ENCODE measurements at regions not wholly inside any gene's neighbourhood (a gene's known extent, or its start where the extent isn't known, plus 50 kb on each side); places are given as distances from the start of the nearest gene placed in this dataset.
"Not testable (repeated sequence)": the region's sequence is repeated elsewhere in the genome, so short reads cannot be mapped to it uniquely, and the experiment has no call there.

- Mint-ChIP-seq H3K36me3 (no peaks in the 10 kb centered on the region), H3K9me3 (peaks cover 6 to 10% (median 9%) of the 10 kb centered on the region in 7 donors), H3K4me1 (no peaks in the 10 kb centered on the region), H3K27ac (no peak overlapping the region), H3K27me3 (ENCODE audit: low read depth in 3 of 3) (no peaks in the 10 kb centered on the region), H3K4me3 (no peak overlapping the region)
- no peaks in the 10 kb centered on the region for H3K36me3 ChIP-seq (replicated peaks in 1 of 2; ENCODE audit: control insufficient read depth in 1 of 2, insufficient read depth in 2 of 2, low read length in 2 of 2)
- H3K27ac ChIP-seq (ENCODE audit: low read depth in 1 of 2, low read length in 2 of 2), result no peak overlapping the region
- no peaks in the 10 kb centered on the region for H3K27me3 ChIP-seq (ENCODE audit: control insufficient read depth in 2 of 2, insufficient read depth in 2 of 2, low read length in 2 of 2)
- no peak overlapping the region for H3K4me2 ChIP-seq (replicated peaks; ENCODE audit: extremely low read depth, low read length, poor library complexity, severe bottlenecking)
- peaks cover 5 to 9% of the 10 kb centered on the region in 2 donors for H3K9me3 ChIP-seq (replicated peaks in 1 of 2; ENCODE audit: control insufficient read depth in 1 of 2, insufficient read depth in 1 of 2, low read length in 2 of 2)
- H3K79me2 ChIP-seq (ENCODE audit: insufficient read depth, low read length), result no peaks in the 10 kb centered on the region
- H4K20me1 ChIP-seq (ENCODE audit: insufficient read depth, low read length), result no peaks in the 10 kb centered on the region
- no peak overlapping the region for H2AFZ ChIP-seq (ENCODE audit: insufficient read depth, low read depth, low read length, poor library complexity, severe bottlenecking)
- H3K4me3 ChIP-seq (replicated peaks in 1 of 3; ENCODE audit: low read depth in 2 of 3, low read length in 3 of 3), result no peak overlapping the region
- TF ChIP-seq CTCF (IDR thresholded peaks at IDR 0.05), result no peak
- WGBS (ENCODE audit: insufficient coverage), result 82% methylated on average over 2 of the region's 2 CpGs
- peaks cover 10 to 19% of the 10 kb centered on the region in 2 donors for H3K4me1 ChIP-seq (ENCODE audit: control insufficient read depth in 1 of 2, insufficient read depth in 2 of 2, low read length in 2 of 2)
- intact Hi-C loops (cut with micrococcal nuclease), result no loop called here
- no peak for DNase-seq
- no peak overlapping the region for H3K9ac ChIP-seq (ENCODE audit: insufficient read depth, low read length, poor library complexity, severe bottlenecking)
Observed at GRCh38 chr4:20192736-20193135, 59.0 kb upstream of the SLIT2 start.

- Mint-ChIP-seq H3K27me3 (ENCODE audit: low read depth in 3 of 3) (no peaks in the 10 kb centered on the region), H3K9me3 (peaks cover 0 to 6% (median 4%) of the 10 kb centered on the region in 7 donors), H3K36me3 (no peaks in the 10 kb centered on the region), H3K4me3 (no peak overlapping the region), H3K4me1 (peaks cover 2% of the 10 kb centered on the region), H3K27ac (no peak overlapping the region)
- H2AFZ ChIP-seq (ENCODE audit: insufficient read depth, low read depth, low read length, poor library complexity, severe bottlenecking), result no peak overlapping the region
- H4K20me1 ChIP-seq (ENCODE audit: insufficient read depth, low read length), result no peaks in the 10 kb centered on the region
- H3K27ac ChIP-seq (ENCODE audit: low read depth in 1 of 2, low read length in 2 of 2), result no peak overlapping the region
- H3K4me3 ChIP-seq (replicated peaks in 1 of 3; ENCODE audit: low read depth in 2 of 3, low read length in 3 of 3), result no peak overlapping the region
- H3K4me1 ChIP-seq (ENCODE audit: control insufficient read depth in 1 of 2, insufficient read depth in 2 of 2, low read length in 2 of 2), result peaks cover 0 to 3% of the 10 kb centered on the region in 2 donors
- no peak for DNase-seq
- H3K4me2 ChIP-seq (replicated peaks; ENCODE audit: extremely low read depth, low read length, poor library complexity, severe bottlenecking), result no peak overlapping the region
- H3K9me3 ChIP-seq (replicated peaks in 1 of 2; ENCODE audit: control insufficient read depth in 1 of 2, insufficient read depth in 1 of 2, low read length in 2 of 2), result no peaks in the 10 kb centered on the region
- no peak for TF ChIP-seq CTCF (IDR thresholded peaks at IDR 0.05)
- H3K27me3 ChIP-seq (ENCODE audit: control insufficient read depth in 2 of 2, insufficient read depth in 2 of 2, low read length in 2 of 2), result no peaks in the 10 kb centered on the region
- H3K79me2 ChIP-seq (ENCODE audit: insufficient read depth, low read length), result no peaks in the 10 kb centered on the region
- 75% methylated on average over 2 of the region's 2 CpGs for WGBS (ENCODE audit: insufficient coverage)
- H3K36me3 ChIP-seq (replicated peaks in 1 of 2; ENCODE audit: control insufficient read depth in 1 of 2, insufficient read depth in 2 of 2, low read length in 2 of 2), result no peaks in the 10 kb centered on the region
- H3K9ac ChIP-seq (ENCODE audit: insufficient read depth, low read length, poor library complexity, severe bottlenecking), result no peak overlapping the region
- intact Hi-C loops (cut with micrococcal nuclease), result no loop called here
Observed at GRCh38 chr4:20185103-20185502, 66.6 kb upstream of the SLIT2 start.

- H3K4me2 ChIP-seq (replicated peaks; ENCODE audit: extremely low read depth, low read length, poor library complexity, severe bottlenecking); H3K4me1 ChIP-seq (ENCODE audit: control insufficient read depth in 1 of 2, insufficient read depth in 2 of 2, low read length in 2 of 2); H4K20me1 ChIP-seq (ENCODE audit: insufficient read depth, low read length); H3K9me3 Mint-ChIP-seq; H3K4me3 Mint-ChIP-seq; H2AFZ ChIP-seq (ENCODE audit: insufficient read depth, low read depth, low read length, poor library complexity, severe bottlenecking); H3K36me3 ChIP-seq (replicated peaks in 1 of 2; ENCODE audit: control insufficient read depth in 1 of 2, insufficient read depth in 2 of 2, low read length in 2 of 2); H3K27ac ChIP-seq (ENCODE audit: low read depth in 1 of 2, low read length in 2 of 2); H3K4me1 Mint-ChIP-seq; H3K27ac Mint-ChIP-seq; H3K79me2 ChIP-seq (ENCODE audit: insufficient read depth, low read length); H3K36me3 Mint-ChIP-seq; H3K27me3 ChIP-seq (ENCODE audit: control insufficient read depth in 2 of 2, insufficient read depth in 2 of 2, low read length in 2 of 2); H3K27me3 Mint-ChIP-seq (ENCODE audit: low read depth in 3 of 3); H3K9ac ChIP-seq (ENCODE audit: insufficient read depth, low read length, poor library complexity, severe bottlenecking); DNase-seq; intact Hi-C loops (cut with micrococcal nuclease); H3K4me3 ChIP-seq (replicated peaks in 1 of 3; ENCODE audit: low read depth in 2 of 3, low read length in 3 of 3): not testable (repeated sequence)
- peaks cover 0 to 13% of the 10 kb centered on the region in 2 donors for H3K9me3 ChIP-seq (replicated peaks in 1 of 2; ENCODE audit: control insufficient read depth in 1 of 2, insufficient read depth in 1 of 2, low read length in 2 of 2)
- no CpG with 5 or more reads among the region's 5 CpGs for WGBS (ENCODE audit: insufficient coverage)
Observed at GRCh38 chr4:20183131-20183530, 68.6 kb upstream of the SLIT2 start.
